ENCODE measurements at regions not wholly inside any gene's neighbourhood (a gene's known extent, or its start where the extent isn't known, plus 50 kb on each side); places are given as distances from the start of the nearest gene placed in this dataset.

DNA sequence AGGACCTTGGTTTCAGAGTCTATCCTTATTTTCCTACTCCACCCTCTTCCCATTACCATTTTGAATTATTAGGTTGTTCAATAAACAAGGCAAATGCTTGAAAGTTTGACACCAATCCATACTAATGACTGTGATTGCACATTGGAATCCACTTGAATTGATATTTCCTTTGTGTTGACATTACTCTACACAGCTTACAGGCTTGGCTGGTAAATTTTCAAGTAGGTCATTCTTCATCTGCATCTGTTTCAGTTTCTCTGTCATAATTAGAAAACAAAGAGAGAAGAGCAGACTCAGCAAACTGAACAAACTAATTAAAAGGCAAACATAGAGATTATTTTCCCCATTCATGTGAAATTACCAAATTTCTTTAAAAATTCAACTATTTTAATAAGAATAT is 732.9 kb upstream of the BCHE start:
- TF ChIP-seq, protein P1, sequence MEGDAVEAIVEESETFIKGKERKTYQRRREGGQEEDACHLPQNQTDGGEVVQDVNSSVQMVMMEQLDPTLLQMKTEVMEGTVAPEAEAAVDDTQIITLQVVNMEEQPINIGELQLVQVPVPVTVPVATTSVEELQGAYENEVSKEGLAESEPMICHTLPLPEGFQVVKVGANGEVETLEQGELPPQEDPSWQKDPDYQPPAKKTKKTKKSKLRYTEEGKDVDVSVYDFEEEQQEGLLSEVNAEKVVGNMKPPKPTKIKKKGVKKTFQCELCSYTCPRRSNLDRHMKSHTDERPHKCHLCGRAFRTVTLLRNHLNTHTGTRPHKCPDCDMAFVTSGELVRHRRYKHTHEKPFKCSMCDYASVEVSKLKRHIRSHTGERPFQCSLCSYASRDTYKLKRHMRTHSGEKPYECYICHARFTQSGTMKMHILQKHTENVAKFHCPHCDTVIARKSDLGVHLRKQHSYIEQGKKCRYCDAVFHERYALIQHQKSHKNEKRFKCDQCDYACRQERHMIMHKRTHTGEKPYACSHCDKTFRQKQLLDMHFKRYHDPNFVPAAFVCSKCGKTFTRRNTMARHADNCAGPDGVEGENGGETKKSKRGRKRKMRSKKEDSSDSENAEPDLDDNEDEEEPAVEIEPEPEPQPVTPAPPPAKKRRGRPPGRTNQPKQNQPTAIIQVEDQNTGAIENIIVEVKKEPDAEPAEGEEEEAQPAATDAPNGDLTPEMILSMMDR (conservative IDR thresholded peaks at IDR 0.05; ENCODE audit: low read depth, low read length): no peak
- TF ChIP-seq EZH2 (IDR thresholded peaks at IDR 0.05; ENCODE audit: low read length, unreplicated experiment): no peak
